GM12873 (cell line): ENCODE measurements at regions not wholly inside any gene's neighbourhood (a gene's known extent, or its start where the extent isn't known, plus 50 kb on each side); places are given as distances from the start of the nearest gene placed in this dataset.

Experiments used
- TF ChIP-seq, protein P1 (sequence below): IDR thresholded peaks from 2 replicates; pipeline ENCODE4 v1.5.1; 2012; ENCODE audit warnings: low read depth, mild to moderate bottlenecking, moderate library complexity, low read length, control low read depth; ENCODE audit not compliant: insufficient read depth; ENCODE audit errors: missing control alignments

DNA sequence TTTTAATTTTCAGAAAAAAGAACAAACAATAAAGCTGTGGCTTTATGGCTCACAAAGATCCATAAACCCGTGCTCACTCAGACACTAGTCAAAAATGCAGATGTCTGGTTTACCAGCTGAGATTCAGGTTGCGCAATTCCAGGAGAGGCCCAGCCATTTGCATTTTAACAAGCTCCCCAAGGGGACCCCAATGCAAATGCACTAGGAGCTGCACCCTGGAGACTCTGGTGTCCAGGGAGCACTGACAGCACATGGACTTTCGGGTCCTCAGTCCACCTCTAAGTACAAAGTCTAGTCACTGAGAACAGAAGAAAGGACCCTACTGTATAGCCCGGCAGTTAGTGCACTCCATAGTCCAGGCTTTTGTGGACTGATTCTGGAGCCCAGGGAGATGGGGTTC, 326.3 kb downstream of the MAF start:
- TF ChIP-seq, protein P1, sequence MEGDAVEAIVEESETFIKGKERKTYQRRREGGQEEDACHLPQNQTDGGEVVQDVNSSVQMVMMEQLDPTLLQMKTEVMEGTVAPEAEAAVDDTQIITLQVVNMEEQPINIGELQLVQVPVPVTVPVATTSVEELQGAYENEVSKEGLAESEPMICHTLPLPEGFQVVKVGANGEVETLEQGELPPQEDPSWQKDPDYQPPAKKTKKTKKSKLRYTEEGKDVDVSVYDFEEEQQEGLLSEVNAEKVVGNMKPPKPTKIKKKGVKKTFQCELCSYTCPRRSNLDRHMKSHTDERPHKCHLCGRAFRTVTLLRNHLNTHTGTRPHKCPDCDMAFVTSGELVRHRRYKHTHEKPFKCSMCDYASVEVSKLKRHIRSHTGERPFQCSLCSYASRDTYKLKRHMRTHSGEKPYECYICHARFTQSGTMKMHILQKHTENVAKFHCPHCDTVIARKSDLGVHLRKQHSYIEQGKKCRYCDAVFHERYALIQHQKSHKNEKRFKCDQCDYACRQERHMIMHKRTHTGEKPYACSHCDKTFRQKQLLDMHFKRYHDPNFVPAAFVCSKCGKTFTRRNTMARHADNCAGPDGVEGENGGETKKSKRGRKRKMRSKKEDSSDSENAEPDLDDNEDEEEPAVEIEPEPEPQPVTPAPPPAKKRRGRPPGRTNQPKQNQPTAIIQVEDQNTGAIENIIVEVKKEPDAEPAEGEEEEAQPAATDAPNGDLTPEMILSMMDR: no peak

DNA sequence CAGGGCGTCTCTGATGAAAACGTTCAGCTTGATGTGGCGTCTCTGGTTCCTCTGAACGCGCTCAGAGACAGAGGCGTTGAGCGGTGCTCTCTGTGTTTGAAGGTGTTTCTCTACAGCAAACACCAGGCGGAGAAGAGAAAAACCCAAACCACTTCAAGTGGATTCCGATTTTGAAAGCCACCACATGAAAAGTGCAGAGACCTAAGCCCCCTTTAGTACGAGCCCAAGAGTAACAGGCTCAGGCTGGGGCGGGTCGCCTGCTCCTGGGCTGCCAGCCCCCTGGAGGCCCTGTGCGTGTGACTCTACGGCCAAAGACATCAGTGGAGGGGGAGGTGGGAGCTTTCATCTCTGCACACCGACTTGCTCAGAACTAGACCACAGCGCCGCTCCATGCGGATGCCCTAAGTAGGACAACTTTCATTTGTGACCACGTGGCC, 328.4 kb downstream of the MAF start:
- TF ChIP-seq, protein P1: no peak

DNA sequence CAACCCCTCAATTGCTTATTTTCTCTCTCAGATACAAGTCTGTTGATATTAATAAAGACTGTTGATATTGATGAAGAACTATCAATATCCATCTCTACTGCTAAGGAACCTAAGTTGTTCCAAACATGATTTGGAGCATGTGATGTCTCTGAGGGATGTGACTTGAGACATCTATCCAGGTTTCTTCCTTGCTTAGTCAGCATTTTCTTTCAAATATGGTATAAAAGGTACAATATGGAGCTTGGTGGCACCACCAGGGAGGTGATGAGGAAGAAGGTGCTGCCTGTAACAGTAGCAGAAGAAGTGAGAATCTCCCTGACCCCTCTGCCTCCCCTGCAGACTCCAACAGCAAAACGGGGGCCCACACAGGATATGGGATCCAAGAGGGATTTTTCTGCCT, 329.0 kb downstream of the MAF start:
- TF ChIP-seq, protein P1: no peak

DNA sequence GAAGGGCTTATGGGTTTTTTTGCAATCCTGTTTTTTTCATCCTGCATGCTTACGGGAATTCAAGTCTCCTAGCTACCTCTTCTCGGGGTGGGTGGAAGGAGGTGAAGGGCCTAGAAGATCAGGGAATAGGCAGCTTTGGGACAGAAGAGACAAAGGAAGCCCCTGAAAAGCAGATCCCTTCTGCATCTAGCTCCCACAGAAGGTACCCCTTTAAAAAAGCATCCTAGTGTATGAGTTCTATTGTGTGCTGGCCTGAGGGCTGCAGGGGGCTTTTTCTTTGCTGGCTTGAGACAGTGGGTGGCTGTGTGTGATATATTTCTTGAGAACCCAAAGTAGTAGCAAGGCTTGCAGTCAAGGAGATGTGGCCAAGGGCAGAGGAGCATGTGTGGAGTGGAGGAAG, 330.5 kb downstream of the MAF start:
- TF ChIP-seq, protein P1: no peak

DNA sequence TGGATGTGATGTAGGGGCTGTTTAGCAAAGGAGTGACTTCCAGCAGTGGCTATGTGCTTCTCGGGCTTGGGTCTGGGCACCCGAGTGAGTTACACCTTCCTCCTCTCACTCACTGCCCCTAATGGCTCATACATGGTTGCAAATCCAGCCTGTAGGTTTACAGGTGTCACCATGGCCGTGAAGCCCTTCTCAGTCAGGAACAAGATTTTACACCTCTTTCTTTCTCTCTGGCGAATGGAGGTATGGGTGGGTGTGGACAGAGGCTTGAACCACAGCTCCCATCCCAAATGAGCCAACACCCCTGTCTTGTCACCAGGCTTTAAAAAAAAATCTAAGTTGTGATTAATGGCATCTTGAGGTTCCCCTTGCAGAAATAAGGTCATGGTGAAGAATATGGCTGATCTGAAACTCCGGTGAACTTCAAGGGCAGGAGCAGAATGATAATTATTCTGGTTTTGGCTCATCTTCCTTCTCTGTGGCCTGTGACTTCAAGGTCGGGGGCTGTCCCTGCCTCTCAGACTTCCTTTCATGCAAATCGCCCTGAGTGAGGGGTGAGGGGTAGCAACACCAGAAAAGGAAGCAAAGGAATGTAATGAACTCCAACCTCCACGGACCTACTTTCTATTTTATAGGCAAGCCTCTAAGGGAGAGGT, 331.2 kb downstream of the MAF start:
- TF ChIP-seq, protein P1: no peak

DNA sequence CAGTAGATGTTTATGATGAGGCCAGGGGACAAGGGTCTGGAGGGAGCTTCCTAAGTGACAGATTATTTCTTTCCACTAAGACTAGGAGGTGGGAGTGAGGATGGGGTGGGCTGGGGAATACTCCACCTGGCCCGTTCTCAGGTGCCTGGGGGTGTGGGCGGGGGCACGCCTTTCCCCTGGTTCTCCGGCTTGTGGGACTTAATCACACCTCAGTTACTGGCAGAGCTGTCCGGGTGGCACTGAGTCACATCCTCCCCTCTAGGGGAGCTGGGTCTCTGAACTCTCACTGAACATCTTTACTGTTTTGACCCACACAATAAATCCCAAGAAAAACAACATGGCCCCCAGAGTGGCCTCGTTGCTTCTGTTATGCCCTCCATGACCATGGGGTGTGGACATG, 332.8 kb downstream of the MAF start:
- TF ChIP-seq, protein P1: no peak

DNA sequence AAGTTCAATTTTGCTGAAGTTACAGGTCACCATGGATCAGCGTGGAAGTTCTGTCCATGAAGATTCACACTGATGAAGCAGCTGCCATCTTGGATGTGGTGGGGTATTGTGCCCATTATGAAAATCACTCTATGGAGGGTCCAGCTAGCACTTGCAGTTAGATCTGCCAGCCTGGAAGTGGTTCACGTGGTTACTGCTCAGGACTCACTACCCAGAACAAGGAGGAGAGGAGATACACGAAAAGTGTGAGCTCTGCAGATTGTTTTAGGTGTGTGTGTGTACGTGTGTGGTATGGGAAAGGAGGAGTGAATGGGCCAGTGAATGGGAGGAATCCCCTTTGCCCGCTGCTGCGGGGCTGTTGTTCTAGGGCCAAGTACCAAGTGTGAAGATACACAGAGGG, 333.4 kb downstream of the MAF start:
- TF ChIP-seq, protein P1: no peak

DNA sequence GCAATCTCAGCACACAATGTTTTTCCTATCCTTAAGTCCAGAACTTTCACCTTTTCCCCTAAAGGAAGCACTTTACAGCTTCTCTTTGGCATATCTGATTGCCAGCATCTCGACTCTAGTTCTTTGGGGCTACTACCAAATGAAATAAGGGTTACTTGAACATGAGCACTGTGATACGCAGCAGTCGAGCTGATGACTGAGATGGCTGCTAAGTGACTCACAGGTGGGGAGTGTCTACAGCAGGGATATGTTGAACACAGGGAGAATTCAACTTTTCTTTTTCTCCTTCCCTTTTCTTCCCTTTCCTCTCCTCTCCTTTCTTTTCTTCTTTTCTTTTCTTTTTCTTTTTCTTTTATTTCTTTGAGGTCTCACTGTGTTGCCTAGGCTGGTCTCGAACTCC, 334.8 kb downstream of the MAF start:
- TF ChIP-seq, protein P1: no peak
